GM12873 (cell line): ENCODE measurements at regions not wholly inside any gene's neighbourhood (a gene's known extent, or its start where the extent isn't known, plus 50 kb on each side); places are given as distances from the start of the nearest gene placed in this dataset.

Experiments used
- TF ChIP-seq, protein P1 (sequence below): IDR thresholded peaks from 2 replicates; pipeline ENCODE4 v1.5.1; 2012; ENCODE audit warnings: low read depth, mild to moderate bottlenecking, moderate library complexity, low read length, control low read depth; ENCODE audit not compliant: insufficient read depth; ENCODE audit errors: missing control alignments

DNA sequence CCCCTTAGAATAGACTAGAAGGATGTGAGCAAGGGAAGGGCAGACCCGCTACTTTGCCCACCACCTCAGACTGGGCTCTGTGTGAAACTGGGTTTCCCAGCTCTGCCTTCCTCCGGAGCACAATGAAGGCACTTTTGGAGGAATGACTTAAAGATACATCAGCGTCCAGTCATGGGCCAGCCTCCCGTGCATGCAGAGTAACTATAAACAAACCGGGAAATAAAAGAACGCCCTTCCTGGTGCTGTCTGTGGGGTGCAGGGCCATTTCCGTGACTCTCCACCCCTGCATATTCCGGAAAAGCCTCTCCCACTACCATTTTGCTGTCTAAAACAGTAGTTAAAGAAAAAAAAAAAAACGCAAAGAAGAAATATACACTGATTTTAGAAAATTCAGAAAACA is 165.9 kb upstream of the IRX4 start:
- TF ChIP-seq, protein P1, sequence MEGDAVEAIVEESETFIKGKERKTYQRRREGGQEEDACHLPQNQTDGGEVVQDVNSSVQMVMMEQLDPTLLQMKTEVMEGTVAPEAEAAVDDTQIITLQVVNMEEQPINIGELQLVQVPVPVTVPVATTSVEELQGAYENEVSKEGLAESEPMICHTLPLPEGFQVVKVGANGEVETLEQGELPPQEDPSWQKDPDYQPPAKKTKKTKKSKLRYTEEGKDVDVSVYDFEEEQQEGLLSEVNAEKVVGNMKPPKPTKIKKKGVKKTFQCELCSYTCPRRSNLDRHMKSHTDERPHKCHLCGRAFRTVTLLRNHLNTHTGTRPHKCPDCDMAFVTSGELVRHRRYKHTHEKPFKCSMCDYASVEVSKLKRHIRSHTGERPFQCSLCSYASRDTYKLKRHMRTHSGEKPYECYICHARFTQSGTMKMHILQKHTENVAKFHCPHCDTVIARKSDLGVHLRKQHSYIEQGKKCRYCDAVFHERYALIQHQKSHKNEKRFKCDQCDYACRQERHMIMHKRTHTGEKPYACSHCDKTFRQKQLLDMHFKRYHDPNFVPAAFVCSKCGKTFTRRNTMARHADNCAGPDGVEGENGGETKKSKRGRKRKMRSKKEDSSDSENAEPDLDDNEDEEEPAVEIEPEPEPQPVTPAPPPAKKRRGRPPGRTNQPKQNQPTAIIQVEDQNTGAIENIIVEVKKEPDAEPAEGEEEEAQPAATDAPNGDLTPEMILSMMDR: no peak

DNA sequence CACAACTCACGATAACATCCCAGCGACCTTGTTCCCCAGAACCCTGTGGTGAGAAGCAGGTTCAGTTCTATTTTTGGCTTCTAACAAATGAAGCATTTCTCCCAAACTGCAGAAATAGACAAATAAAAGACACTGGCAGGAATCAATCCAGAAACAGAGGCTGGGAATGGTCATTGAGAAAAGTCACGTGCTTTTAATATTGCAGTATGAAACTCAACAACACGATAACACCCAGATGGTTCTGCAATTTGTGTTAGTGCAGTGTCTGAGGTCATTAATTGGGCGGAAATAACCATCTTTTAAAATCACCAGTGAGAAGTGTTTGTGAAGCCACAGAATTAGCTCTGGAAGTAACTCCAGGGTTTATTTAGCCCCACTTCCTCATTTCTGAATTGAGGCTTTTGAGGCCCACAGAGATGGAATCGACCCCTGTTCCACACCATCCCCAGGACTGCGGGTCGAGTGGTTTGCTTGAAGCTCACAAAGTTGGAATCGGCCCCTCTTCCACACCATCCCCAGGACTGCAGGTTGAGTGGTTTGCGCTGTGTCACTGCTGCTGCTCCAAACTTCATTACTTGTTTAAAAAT is 164.7 kb upstream of the IRX4 start:
- TF ChIP-seq, protein P1: no peak

DNA sequence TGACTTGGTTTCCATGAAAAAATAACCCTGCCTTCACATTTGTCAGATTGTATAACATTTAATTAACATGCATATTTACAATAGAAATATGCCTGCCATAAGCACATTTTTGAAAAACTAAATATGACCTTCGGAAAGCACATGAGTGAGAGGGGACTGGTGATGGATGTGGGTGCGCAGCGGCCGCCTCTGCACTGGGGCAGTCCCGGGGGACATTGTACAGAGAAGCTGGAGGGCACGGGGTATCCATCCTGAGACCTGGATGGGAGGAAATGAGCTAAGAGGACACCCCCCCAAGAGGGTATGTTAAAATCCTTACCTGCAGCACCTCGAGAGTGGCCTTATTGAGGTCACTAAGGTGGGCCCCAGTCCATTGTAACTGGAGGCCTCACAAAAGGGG is 161.3 kb upstream of the IRX4 start:
- TF ChIP-seq, protein P1: no peak

DNA sequence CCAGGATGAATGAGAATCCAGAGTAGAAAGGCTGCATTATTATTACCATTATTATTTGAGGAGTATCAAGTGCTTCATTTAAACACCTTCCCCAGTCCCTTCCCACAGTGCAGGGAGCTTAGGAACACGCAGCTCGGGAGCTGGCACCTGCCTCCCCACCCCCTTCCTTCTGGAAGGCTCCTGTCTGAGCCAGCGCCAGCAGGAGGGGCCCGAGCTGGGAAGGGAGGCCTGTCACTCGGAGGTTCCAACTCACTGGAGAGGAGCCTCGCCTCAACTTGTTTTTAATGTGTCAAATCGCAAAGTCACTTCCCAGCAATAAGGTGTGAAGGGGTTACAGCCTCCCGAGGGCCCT is 156.4 kb upstream of the IRX4 start:
- TF ChIP-seq, protein P1: no peak

DNA sequence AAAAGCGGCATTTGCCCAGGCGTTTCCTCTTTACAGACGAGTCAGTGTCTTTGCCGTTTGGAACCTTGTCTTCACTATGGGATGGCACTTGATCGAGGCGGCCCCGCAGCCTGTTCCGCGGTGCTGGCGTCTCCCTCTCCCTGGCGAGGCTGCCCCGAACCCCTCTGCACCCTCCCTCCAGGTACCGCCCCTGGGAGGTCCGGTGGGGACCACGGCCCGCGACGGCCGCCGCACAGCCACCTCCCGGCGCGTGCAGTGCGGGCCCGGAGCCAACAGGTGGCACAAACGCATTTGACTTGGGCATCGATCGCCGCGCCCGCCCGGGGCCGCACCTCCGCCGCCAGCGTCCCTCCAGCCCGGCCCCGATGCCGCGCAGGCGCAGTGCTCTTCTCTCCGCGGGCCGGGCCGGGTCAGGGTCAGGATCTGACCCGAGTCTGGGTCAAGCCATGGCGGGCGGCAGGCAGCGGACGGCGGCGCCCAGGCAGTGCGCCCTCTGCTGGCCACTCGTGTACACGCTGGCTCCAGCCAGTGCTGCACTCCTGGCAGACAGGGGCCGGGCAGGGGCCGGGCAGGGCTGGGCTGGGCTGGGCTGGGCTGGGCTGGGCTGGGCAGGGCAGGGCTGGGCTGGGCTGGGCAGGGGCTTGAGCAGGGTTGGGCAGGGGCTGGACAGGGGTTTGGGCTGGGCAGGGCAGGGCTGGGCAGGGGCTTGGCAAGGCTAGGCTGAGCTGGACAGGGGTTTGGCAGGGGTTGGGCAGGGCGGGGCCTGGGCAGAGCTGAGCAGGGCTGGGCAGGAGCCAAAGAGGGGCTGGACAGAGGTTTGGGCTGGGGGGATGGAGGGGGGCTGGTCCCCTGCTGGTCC is 155.8 kb upstream of the IRX4 start:
- TF ChIP-seq, protein P1: peak; percentile 78

DNA sequence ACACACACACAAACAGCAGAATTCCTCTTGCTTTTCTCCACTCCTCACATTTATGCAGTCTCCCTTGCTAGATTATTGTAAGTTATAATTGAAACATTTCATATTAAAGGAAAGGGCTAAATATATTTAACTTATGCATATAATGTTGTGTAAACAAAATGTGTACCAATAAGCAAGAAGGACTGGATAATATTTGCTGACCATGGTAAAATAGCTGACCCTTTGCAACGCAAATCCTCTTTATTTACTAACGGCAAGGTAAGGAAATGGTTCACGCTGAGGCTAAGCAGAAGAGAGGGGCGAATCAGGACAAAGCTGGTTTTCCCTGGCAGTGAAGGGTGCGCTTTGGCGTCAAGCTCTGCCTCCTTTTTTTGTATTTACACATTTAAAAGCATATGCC is 154.2 kb upstream of the IRX4 start:
- TF ChIP-seq, protein P1: no peak

DNA sequence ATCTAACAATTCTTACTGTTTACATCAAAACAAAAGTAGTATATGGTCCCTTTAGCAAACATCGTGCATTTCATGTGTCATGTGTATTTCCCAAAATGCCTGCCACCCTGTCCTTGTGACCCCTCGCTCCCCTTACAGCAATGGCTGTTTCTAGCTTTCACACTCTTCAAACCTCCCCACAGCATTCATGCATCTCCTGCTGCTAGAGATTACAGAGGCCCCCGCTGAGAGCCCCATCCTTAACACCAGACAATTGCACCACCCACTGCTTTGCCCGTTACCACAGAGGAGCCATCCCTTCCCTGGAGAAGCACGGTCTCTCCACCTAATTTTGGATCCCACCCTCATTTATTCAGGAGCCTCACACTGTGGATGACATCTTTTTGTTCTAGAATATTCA is 149.7 kb upstream of the IRX4 start:
- TF ChIP-seq, protein P1: no peak
